Tongue (tissue), 1 donor: ENCODE measurements at regions not wholly inside any gene's neighbourhood (a gene's known extent, or its start where the extent isn't known, plus 50 kb on each side); places are given as distances from the start of the nearest gene placed in this dataset.

Source experiments
- DNase-seq: peaks from one replicate; pipeline ENCODE4 v3.0.0-alpha.2; 2015

DNA sequence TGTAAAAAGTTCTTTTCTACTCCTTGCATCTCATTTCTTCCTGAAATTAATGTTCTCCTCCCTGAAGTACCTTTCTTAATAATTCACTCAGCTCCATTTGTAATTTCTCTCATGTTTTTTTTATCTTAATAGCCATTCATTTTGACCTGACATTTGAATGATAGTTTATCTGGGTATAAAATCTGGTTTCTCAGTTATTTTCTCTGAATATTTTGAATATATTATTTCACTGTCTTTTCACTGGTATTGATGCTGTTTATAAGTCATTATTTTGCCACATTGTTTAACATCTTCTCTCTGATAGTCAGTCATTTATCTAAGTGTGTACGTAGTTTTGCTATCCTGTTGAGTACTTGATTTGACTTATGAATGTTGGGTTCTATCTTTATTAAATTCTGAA is 68.8 kb upstream of the ARHGAP18 start:
- DNase-seq = no peak

DNA sequence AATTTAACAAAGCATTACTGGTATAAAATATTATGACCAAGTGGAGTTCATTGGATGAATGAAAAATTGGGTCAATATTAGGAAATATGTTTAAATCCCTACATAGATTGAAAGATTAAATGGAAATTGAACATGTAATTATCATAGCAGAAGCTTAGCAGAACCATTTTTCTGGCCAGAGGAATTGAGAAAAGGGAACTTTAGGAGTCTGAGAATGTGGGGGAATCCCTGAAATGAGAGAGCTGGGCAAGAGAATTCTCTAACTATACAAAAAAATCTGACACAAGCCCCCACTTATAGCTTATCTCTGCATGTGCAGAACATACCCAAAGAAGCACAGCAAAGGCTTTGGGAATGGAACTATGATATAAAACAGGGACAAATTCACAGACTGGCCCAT is 67.4 kb upstream of the ARHGAP18 start:
- no peak for DNase-seq

DNA sequence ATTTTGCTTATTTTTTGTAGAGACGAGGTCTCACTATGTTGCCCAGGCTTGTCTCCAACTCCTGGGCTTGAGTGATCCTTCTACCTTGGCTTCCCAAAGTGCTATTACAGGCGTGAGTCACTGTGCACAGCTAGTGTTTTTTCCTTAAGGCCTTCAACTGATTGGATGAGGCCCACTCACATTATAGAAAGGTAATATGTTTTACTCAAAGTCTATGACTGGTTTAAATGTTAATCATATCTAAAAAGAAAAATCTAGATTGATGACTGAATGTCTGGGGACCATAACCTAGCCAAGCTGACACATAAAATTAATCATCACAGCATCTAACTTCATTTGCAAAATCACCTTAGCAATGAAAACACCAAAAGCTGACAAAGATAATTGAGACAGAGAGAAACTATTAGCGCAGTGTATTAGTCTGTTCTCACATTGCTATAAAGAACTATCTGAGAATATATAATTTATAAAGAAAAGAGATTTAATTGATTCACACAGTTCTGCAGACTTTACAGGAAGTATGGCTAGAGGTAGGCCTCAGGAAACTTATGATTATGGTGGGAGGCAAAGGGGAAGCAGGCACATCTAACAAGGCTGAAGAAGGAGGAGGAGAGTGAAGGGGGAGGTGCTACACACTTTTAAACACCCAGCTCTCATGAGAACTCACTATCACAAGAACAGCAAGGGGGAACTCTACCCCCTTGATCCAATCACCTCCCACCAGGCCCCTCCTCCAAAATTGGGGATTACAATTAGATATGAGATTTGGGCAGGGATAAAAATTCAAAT is 66.8 kb upstream of the ARHGAP18 start:
- no peak for DNase-seq

GRCh38 chr6:129774697-129775447 is 64.9 kb upstream of the ARHGAP18 start:
- DNase-seq = peak; percentile 87

DNA sequence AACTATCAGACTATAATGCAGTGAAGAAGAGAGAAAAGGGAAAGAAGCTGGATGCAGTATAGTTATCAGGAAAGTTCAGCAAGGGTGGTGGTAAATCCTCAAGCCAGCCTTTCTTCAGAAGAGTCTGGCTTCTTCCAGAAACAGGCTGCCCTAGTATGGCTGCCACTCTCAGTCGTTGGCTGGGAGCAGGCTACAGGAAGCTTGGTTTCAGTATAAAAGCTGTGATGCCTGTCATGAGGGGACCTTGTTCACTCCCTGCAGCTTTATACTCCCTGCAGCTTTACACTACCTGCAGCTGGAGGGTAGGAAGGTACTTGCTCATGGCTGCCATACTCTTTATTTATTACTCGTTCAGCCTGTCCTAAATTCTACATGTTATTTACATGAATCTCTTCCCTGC is 63.3 kb upstream of the ARHGAP18 start:
- DNase-seq = no peak

- no peak for DNase-seq
Measured at GRCh38 chr6:129771678-129772077, 61.7 kb upstream of the ARHGAP18 start.

GRCh38 chr6:129767776-129768485 is 58.0 kb upstream of the ARHGAP18 start:
- DNase-seq = no peak

GRCh38 chr6:129766959-129767728 is 57.2 kb upstream of the ARHGAP18 start:
- peak; percentile 91 for DNase-seq

DNA sequence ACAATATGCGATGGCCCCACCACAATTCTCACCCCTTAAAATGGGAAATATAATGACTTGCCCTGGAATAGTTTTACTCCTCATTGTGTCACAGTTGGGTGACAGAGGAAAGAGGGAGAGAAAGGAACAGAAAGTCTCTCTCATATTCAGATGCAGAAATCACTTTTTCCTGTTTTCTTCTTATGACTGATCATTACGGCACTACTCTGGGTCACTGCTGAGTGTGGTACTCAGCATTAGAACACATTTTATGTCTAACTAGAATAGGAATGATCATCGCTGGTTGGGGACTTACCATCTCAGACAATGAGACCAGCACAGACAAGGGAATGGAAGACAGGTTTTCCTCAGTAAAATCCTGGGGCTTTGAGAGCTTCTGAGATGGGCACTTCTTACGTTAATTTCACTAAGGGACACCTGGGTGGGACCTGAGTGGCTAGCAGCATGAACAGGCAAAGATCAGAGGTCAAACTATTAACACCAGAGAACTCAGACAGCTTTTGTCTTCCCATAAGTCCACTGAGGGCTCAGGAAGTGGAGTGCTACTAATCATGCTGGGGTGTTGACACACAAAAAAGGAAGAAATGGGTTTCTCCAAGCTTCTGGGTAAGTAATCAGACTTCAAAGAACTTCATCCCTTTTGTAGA is 54.9 kb upstream of the ARHGAP18 start:
- DNase-seq = no peak

- DNase-seq = no peak
Measured at GRCh38 chr6:129759796-129760605, 50.0 kb upstream of the ARHGAP18 start.
